ENCODE measurements at regions not wholly inside any gene's neighbourhood (a gene's known extent, or its start where the extent isn't known, plus 50 kb on each side); places are given as distances from the start of the nearest gene placed in this dataset.

- no peak overlapping the region for H3K9ac ChIP-seq (ENCODE audit: low read length)
- H2AFZ ChIP-seq (ENCODE audit: low read depth, low read length): no peak overlapping the region
- no peak overlapping the region for H3K14ac ChIP-seq (ENCODE audit: low read length in 2 of 2)
- no peak overlapping the region for H4K91ac ChIP-seq (ENCODE audit: low read length)
- H3K4me3 ChIP-seq (ENCODE audit: insufficient read depth in 1 of 2, low read depth in 1 of 2, low read length in 2 of 2): no peak overlapping the region
- no peak overlapping the region for H2AK5ac ChIP-seq (ENCODE audit: low read length, severe bottlenecking)
- H3K27me3 ChIP-seq (ENCODE audit: control insufficient read depth in 1 of 2, insufficient read depth in 1 of 2, low read length in 2 of 2): peaks cover 0 to 3% of the 10 kb centered on the region in 2 experiments
- no peak overlapping the region for H2BK12ac ChIP-seq (ENCODE audit: low read length in 2 of 2)
- H3K18ac ChIP-seq (ENCODE audit: low read depth in 1 of 2, low read length in 2 of 2): no peak overlapping the region
- DNase-seq: no peak
- 78% methylated on average over 2 of the region's 2 CpGs for WGBS
- H2BK5ac ChIP-seq (ENCODE audit: low read depth, low read length, poor library complexity, severe bottlenecking): no peak overlapping the region
- no peak overlapping the region for H3K27ac ChIP-seq (ENCODE audit: low read length, poor library complexity, severe bottlenecking)
- H4K8ac ChIP-seq (ENCODE audit: low read length): no peak overlapping the region
- no peaks in the 10 kb centered on the region for H3K79me1 ChIP-seq (replicated peaks; ENCODE audit: low read length, poor library complexity, severe bottlenecking)
- no peak overlapping the region for H2BK15ac ChIP-seq (ENCODE audit: low read depth, poor library complexity, severe bottlenecking)
- no peaks in the 10 kb centered on the region for H3K9me3 ChIP-seq (ENCODE audit: control insufficient read depth, low read length)
- H2BK120ac ChIP-seq (ENCODE audit: low read depth, low read length): no peak overlapping the region
- H3K23ac ChIP-seq (ENCODE audit: low read length in 2 of 2): no peak overlapping the region
- H3K4me1 ChIP-seq (ENCODE audit: control insufficient read depth, insufficient read depth, low read depth, low read length): peaks cover under 1% of the 10 kb centered on the region
- H3K4me2 ChIP-seq (ENCODE audit: low read length, poor library complexity, severe bottlenecking): no peak overlapping the region
- H3K4ac ChIP-seq (ENCODE audit: low read depth in 1 of 2, low read length in 2 of 2): no peak overlapping the region
- no peaks in the 10 kb centered on the region for H3K36me3 ChIP-seq (ENCODE audit: control insufficient read depth in 1 of 2, insufficient read depth in 2 of 2, low read depth in 1 of 2, low read length in 2 of 2)
Observed at GRCh38 chr1:208501542-208501941, 257.4 kb upstream of the PLXNA2 start.

- Histone ChIP-seq H3K9me3 (ENCODE audit: control insufficient read depth, low read length) (no peaks in the 10 kb centered on the region), H3K27me3 (ENCODE audit: control insufficient read depth in 1 of 2, insufficient read depth in 1 of 2, low read length in 2 of 2) (no peaks in the 10 kb centered on the region), H3K18ac (ENCODE audit: low read depth in 1 of 2, low read length in 2 of 2) (no peak overlapping the region), H2AK5ac (ENCODE audit: low read length, severe bottlenecking) (no peak overlapping the region), H2BK120ac (ENCODE audit: low read depth, low read length) (no peak overlapping the region), H2BK12ac (ENCODE audit: low read length in 2 of 2) (no peak overlapping the region), H3K4me1 (ENCODE audit: control insufficient read depth, insufficient read depth, low read depth, low read length) (no peaks in the 10 kb centered on the region), H2AFZ (ENCODE audit: low read depth, low read length) (no peak overlapping the region), H3K4ac (ENCODE audit: low read depth in 1 of 2, low read length in 2 of 2) (no peak overlapping the region), H3K4me3 (ENCODE audit: insufficient read depth in 1 of 2, low read depth in 1 of 2, low read length in 2 of 2) (no peak overlapping the region), H3K79me1 (replicated peaks; ENCODE audit: low read length, poor library complexity, severe bottlenecking) (no peaks in the 10 kb centered on the region), H3K27ac (ENCODE audit: low read length, poor library complexity, severe bottlenecking) (no peak overlapping the region), H3K14ac (ENCODE audit: low read length in 2 of 2) (no peak overlapping the region), H2BK15ac (ENCODE audit: low read depth, poor library complexity, severe bottlenecking) (no peak overlapping the region), H3K36me3 (ENCODE audit: control insufficient read depth in 1 of 2, insufficient read depth in 2 of 2, low read depth in 1 of 2, low read length in 2 of 2) (no peaks in the 10 kb centered on the region), H4K8ac (ENCODE audit: low read length) (no peak overlapping the region), H3K23ac (ENCODE audit: low read length in 2 of 2) (no peak overlapping the region), H4K91ac (ENCODE audit: low read length) (no peak overlapping the region), H3K9ac (ENCODE audit: low read length) (no peak overlapping the region), H2BK5ac (ENCODE audit: low read depth, low read length, poor library complexity, severe bottlenecking) (no peak overlapping the region), H3K4me2 (ENCODE audit: low read length, poor library complexity, severe bottlenecking) (no peak overlapping the region)
- 78% methylated on average over 8 of the region's 8 CpGs for WGBS
- DNase-seq: no peak
Observed at GRCh38 chr1:208503787-208504186, 259.6 kb upstream of the PLXNA2 start.

GRCh38 chr1:208506812-208507211 is 262.6 kb upstream of the PLXNA2 start:
- Histone ChIP-seq H3K14ac (ENCODE audit: low read length in 2 of 2) (no peak overlapping the region), H4K8ac (ENCODE audit: low read length) (no peak overlapping the region), H3K18ac (ENCODE audit: low read depth in 1 of 2, low read length in 2 of 2) (no peak overlapping the region), H3K27ac (ENCODE audit: low read length, poor library complexity, severe bottlenecking) (no peak overlapping the region), H2AFZ (ENCODE audit: low read depth, low read length) (no peak overlapping the region), H3K4ac (ENCODE audit: low read depth in 1 of 2, low read length in 2 of 2) (no peak overlapping the region), H4K91ac (ENCODE audit: low read length) (no peak overlapping the region), H3K4me2 (ENCODE audit: low read length, poor library complexity, severe bottlenecking) (no peak overlapping the region), H2BK15ac (ENCODE audit: low read depth, poor library complexity, severe bottlenecking) (no peak overlapping the region), H3K36me3 (ENCODE audit: control insufficient read depth in 1 of 2, insufficient read depth in 2 of 2, low read depth in 1 of 2, low read length in 2 of 2) (no peaks in the 10 kb centered on the region), H2BK120ac (ENCODE audit: low read depth, low read length) (no peak overlapping the region), H2BK5ac (ENCODE audit: low read depth, low read length, poor library complexity, severe bottlenecking) (no peak overlapping the region), H3K79me1 (replicated peaks; ENCODE audit: low read length, poor library complexity, severe bottlenecking) (no peaks in the 10 kb centered on the region), H3K4me1 (ENCODE audit: control insufficient read depth, insufficient read depth, low read depth, low read length) (no peaks in the 10 kb centered on the region), H3K27me3 (ENCODE audit: control insufficient read depth in 1 of 2, insufficient read depth in 1 of 2, low read length in 2 of 2) (no peaks in the 10 kb centered on the region), H2AK5ac (ENCODE audit: low read length, severe bottlenecking) (no peak overlapping the region), H3K9me3 (ENCODE audit: control insufficient read depth, low read length) (no peaks in the 10 kb centered on the region), H2BK12ac (ENCODE audit: low read length in 2 of 2) (no peak overlapping the region), H3K4me3 (ENCODE audit: insufficient read depth in 1 of 2, low read depth in 1 of 2, low read length in 2 of 2) (no peak overlapping the region), H3K23ac (ENCODE audit: low read length in 2 of 2) (no peak overlapping the region), H3K9ac (ENCODE audit: low read length) (no peak overlapping the region)
- no peak for DNase-seq
- 71% methylated on average over 1 of the region's 2 CpGs for WGBS

GRCh38 chr1:208509072-208509471 is 264.9 kb upstream of the PLXNA2 start:
- H2BK12ac ChIP-seq (ENCODE audit: low read length in 2 of 2): no peak overlapping the region
- no peak overlapping the region for H2BK15ac ChIP-seq (ENCODE audit: low read depth, poor library complexity, severe bottlenecking)
- no peak overlapping the region for H2BK120ac ChIP-seq (ENCODE audit: low read depth, low read length)
- H3K4me2 ChIP-seq (ENCODE audit: low read length, poor library complexity, severe bottlenecking): no peak overlapping the region
- no peak overlapping the region for H4K8ac ChIP-seq (ENCODE audit: low read length)
- H3K9me3 ChIP-seq (ENCODE audit: control insufficient read depth, low read length): no peaks in the 10 kb centered on the region
- H3K4me1 ChIP-seq (ENCODE audit: control insufficient read depth, insufficient read depth, low read depth, low read length): no peaks in the 10 kb centered on the region
- H4K91ac ChIP-seq (ENCODE audit: low read length): no peak overlapping the region
- WGBS: 85% methylated on average over 2 of the region's 2 CpGs
- no peaks in the 10 kb centered on the region for H3K79me1 ChIP-seq (replicated peaks; ENCODE audit: low read length, poor library complexity, severe bottlenecking)
- H3K23ac ChIP-seq (ENCODE audit: low read length in 2 of 2): no peak overlapping the region
- no peak overlapping the region for H3K14ac ChIP-seq (ENCODE audit: low read length in 2 of 2)
- H2AK5ac ChIP-seq (ENCODE audit: low read length, severe bottlenecking): no peak overlapping the region
- H3K4ac ChIP-seq (ENCODE audit: low read depth in 1 of 2, low read length in 2 of 2): no peak overlapping the region
- H3K18ac ChIP-seq (ENCODE audit: low read depth in 1 of 2, low read length in 2 of 2): no peak overlapping the region
- no peak overlapping the region for H3K27ac ChIP-seq (ENCODE audit: low read length, poor library complexity, severe bottlenecking)
- H2BK5ac ChIP-seq (ENCODE audit: low read depth, low read length, poor library complexity, severe bottlenecking): no peak overlapping the region
- no peak overlapping the region for H3K9ac ChIP-seq (ENCODE audit: low read length)
- no peak overlapping the region for H3K4me3 ChIP-seq (ENCODE audit: insufficient read depth in 1 of 2, low read depth in 1 of 2, low read length in 2 of 2)
- no peaks in the 10 kb centered on the region for H3K36me3 ChIP-seq (ENCODE audit: control insufficient read depth in 1 of 2, insufficient read depth in 2 of 2, low read depth in 1 of 2, low read length in 2 of 2)
- H3K27me3 ChIP-seq (ENCODE audit: control insufficient read depth in 1 of 2, insufficient read depth in 1 of 2, low read length in 2 of 2): peaks cover 0 to 5% of the 10 kb centered on the region in 2 experiments
- no peak overlapping the region for H2AFZ ChIP-seq (ENCODE audit: low read depth, low read length)
- no peak for DNase-seq

Data from mesenchymal stem cell (in vitro differentiated cells and primary cell).